ENCODE measurements at regions not wholly inside any gene's neighbourhood (a gene's known extent, or its start where the extent isn't known, plus 50 kb on each side); places are given as distances from the start of the nearest gene placed in this dataset.

DNA sequence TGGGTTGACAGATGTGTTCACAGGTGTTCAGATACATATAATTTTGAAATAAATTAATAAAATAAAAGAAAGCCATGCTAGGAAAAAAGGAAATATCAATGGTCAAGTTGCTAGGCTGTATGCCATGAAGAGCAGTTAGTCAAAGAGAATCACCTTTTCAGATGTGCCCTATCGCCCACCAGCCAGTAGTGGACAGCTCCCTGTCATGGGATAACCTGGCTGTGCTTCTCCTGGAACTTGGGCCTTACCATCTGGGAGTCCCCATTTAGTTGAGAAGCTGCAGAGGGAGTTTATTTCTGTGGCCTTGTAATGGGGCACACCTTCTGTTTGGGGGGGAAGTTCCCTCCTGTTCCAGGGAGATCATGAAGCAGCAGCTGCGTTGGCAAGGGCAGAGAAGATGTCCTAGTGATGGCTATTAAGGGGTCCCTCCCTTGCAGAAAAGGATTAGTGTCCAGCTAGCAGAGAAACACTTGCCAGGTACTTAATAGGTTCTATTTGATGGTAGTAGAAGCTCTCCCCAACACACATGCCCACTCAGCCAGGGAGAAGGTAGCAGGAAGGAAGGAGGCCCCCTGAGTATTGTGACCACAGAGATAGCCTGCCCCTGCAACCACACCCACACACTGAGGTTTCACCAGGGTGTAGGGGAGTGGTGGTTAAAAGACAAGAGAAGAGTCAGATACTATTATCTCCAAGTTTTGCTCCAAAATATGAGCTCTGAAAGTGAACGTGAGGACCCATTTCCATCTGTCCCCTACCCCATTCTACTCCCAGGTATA is 117.7 kb downstream of the B3GNT2 start:
- TF ChIP-seq, protein P1, sequence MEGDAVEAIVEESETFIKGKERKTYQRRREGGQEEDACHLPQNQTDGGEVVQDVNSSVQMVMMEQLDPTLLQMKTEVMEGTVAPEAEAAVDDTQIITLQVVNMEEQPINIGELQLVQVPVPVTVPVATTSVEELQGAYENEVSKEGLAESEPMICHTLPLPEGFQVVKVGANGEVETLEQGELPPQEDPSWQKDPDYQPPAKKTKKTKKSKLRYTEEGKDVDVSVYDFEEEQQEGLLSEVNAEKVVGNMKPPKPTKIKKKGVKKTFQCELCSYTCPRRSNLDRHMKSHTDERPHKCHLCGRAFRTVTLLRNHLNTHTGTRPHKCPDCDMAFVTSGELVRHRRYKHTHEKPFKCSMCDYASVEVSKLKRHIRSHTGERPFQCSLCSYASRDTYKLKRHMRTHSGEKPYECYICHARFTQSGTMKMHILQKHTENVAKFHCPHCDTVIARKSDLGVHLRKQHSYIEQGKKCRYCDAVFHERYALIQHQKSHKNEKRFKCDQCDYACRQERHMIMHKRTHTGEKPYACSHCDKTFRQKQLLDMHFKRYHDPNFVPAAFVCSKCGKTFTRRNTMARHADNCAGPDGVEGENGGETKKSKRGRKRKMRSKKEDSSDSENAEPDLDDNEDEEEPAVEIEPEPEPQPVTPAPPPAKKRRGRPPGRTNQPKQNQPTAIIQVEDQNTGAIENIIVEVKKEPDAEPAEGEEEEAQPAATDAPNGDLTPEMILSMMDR (IDR thresholded peaks at IDR 0.05; ENCODE audit: low read depth, low read length) = no peak
- H3K4me3 ChIP-seq (ENCODE audit: low read depth, low read length) = no peak overlapping the region

DNA sequence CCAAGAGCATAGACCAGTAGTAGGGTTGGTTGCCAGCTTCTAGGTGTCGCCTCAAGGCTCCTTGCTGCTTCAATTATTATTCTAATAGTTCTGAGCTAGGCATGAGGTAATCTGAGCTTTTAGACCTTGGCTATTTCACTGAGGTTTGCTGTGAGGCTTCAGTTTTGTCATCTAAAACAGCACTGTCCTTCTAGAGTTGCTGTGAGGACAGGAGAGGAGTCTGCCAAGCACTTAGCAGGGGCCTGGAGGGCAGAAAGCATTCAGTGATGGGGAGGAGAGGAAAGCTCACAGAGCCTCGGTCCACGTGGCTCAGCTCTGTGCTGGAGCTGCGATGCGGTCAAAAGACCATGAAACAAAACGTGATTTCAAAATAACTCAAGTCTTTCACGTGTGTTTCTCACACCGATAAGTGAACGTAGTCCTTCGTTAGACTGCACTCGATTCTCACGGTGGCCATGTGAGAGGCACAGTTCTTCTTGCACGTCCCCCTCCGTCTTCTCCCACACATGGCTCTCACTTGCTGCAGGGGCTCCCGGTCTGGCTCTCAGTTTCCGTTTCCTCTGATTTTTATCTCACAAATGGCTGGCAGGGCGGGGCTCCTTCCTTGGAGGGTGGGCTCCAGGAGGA is 113.7 kb downstream of the B3GNT2 start:
- H3K4me3 ChIP-seq (ENCODE audit: low read depth, low read length) = no peak overlapping the region
- TF ChIP-seq, protein P1 (IDR thresholded peaks at IDR 0.05; ENCODE audit: low read depth, low read length) = no peak

DNA sequence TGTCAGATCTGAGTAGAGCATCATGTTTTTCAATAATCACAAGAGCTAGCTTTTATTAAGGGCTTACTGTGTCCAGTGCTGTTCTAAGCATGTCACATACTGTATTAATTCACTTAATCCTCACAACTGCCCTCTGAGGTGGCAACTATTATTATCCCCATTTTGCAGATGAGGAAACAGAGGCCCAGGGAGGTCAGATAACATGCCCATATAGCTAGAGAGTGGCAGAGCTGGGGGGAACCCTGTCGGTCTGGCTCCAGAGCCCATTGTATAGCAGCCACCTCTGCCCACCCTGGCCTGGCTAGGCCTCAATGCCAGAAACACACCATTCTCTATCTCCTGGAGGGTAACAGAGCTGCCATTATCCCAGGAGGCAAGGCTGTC is 113.2 kb downstream of the B3GNT2 start:
- TF ChIP-seq, protein P1 (IDR thresholded peaks at IDR 0.05; ENCODE audit: low read depth, low read length) = no peak
- H3K4me3 ChIP-seq (ENCODE audit: low read depth, low read length) = no peak overlapping the region

DNA sequence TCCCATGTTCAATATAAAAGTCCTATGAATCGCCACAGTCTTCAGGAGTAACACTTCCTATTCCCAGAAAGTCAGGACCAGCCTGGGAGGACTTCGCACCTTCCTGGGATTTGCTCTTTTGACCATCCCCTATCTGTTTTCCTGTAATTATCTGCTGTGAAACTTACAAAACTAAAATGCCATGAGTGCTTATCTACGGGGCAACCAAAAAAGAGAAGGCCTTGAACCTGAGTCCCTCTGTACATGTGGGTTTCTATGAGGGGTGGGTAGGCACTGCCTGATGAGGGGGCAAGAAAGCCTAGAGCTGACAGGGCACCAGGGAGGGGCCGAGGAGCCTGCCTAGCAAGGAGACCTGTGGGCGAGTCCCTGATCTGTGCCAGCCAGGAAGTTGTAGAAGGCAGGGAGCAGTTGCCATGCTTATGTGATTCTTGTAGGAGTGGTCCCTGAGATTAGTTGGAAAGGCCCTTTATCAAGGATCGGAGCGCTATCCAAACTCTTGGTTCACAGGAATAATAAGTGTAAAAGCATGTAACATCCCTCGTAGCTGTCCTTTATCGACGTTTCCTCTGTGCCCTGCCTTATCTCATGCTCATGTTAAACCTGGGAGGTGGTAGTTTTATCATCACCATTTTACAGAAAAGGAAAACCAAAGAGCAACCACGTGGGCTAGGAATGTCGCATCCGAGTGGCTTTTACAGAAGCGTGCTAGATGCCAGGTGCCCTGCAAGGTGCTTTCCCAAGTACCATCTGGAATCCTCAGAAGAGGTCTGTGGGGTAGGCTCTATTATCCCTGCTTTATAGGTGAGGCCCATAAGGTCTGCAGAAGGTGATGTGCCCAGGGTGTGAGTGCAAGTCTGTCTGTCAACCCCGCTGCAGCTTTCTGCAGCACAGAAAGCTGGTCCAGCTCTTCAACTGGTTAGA is 111.8 kb downstream of the B3GNT2 start:
- no peak overlapping the region for H3K4me3 ChIP-seq (ENCODE audit: low read depth, low read length)

GRCh38 chr2:62306751-62307468 is 111.0 kb downstream of the B3GNT2 start:
- no peak overlapping the region for H3K4me3 ChIP-seq (ENCODE audit: low read depth, low read length)
- TF ChIP-seq, protein P1 (IDR thresholded peaks at IDR 0.05; ENCODE audit: low read depth, low read length) = no peak

More for the DNA sequence above, 111.8 kb downstream of the B3GNT2 start:
- TF ChIP-seq, protein P1 (IDR thresholded peaks at IDR 0.05; ENCODE audit: low read depth, low read length) = no peak

GRCh38 chr2:62305421-62306176 is 109.7 kb downstream of the B3GNT2 start:
- TF ChIP-seq, protein P1 (IDR thresholded peaks at IDR 0.05; ENCODE audit: low read depth, low read length) = no peak
- no peak overlapping the region for H3K4me3 ChIP-seq (ENCODE audit: low read depth, low read length)
